Lower leg skin (tissue), 4 donors: ENCODE measurements at regions not wholly inside any gene's neighbourhood (a gene's known extent, or its start where the extent isn't known, plus 50 kb on each side); places are given as distances from the start of the nearest gene placed in this dataset.

Experiments
- DNase-seq, 2 donors: peaks; one replicate each; pipeline ENCODE4 v3.0.0-alpha.2; 2019; ENCODE audit warnings: low spot score in 2 of 2
- H3K4me3 ChIP-seq: fragments of 200-600 bp; sonication (generic); 2 replicates; pipeline ENCODE4 v1.5.1; 2017; ENCODE audit warnings: mild to moderate bottlenecking, low read depth; ENCODE audit not compliant: poor library complexity, severe bottlenecking
- POLR2A ChIP-seq, 2 donors: fragments of 450-650 bp; IDR thresholded peaks; one replicate each; pipeline ENCODE4 v1.6.1; 2016 to 2017; ENCODE audit warnings: antibody characterized with exemption in 2 of 2, mild to moderate bottlenecking in 1 of 2, moderate library complexity in 1 of 2
- WGBS, 2 donors: methylation state at CpG; one replicate each; pipeline ENCODE4 v1.1.5; 2018; 5-methylcytosine and 5-hydroxymethylcytosine counted together
- intact Hi-C: fragments of 100-400 bp; cut with DNase I; formaldehyde crosslinking; loops from one replicate; pipeline ENCODE4 v1.15.0; 2023; ENCODE audit warnings: low total_unique reads
- TF ChIP-seq, protein P1 (sequence below), 3 donors: fragments of 450-650 bp; IDR thresholded peaks; one replicate each; pipeline ENCODE4 v1.5.1; 2016; ENCODE audit warnings: antibody characterized with exemption in 3 of 3, mild to moderate bottlenecking in 3 of 3, moderate library complexity in 2 of 3

GRCh38 chr9:25207402-25208195 is 470.6 kb downstream of the TUSC1 start:
- DNase-seq, result no peak

GRCh38 chr9:25206027-25206426 is 472.2 kb downstream of the TUSC1 start:
- intact Hi-C loops, result no loop called here
- H3K4me3 ChIP-seq, result no peak overlapping the region
- no peak for TF ChIP-seq POLR2A (IDR thresholded peaks at IDR 0.05)
- TF ChIP-seq, protein P1, sequence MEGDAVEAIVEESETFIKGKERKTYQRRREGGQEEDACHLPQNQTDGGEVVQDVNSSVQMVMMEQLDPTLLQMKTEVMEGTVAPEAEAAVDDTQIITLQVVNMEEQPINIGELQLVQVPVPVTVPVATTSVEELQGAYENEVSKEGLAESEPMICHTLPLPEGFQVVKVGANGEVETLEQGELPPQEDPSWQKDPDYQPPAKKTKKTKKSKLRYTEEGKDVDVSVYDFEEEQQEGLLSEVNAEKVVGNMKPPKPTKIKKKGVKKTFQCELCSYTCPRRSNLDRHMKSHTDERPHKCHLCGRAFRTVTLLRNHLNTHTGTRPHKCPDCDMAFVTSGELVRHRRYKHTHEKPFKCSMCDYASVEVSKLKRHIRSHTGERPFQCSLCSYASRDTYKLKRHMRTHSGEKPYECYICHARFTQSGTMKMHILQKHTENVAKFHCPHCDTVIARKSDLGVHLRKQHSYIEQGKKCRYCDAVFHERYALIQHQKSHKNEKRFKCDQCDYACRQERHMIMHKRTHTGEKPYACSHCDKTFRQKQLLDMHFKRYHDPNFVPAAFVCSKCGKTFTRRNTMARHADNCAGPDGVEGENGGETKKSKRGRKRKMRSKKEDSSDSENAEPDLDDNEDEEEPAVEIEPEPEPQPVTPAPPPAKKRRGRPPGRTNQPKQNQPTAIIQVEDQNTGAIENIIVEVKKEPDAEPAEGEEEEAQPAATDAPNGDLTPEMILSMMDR (IDR thresholded peaks at IDR 0.05), result no peak
- 57 to 61% methylated on average over 4 of the region's 4 CpGs for WGBS, 2 donors
- DNase-seq, result no peak

More at GRCh38 chr9:25207402-25208195, 470.6 kb downstream of the TUSC1 start:
- H3K4me3 ChIP-seq, result no peak overlapping the region
- WGBS, 2 donors, result 46 to 47% methylated on average over 6 of the region's 6 CpGs
- intact Hi-C loops, result no loop called here
- TF ChIP-seq POLR2A (IDR thresholded peaks at IDR 0.05), result no peak
- TF ChIP-seq, protein P1 (IDR thresholded peaks at IDR 0.05), result no peak

DNA sequence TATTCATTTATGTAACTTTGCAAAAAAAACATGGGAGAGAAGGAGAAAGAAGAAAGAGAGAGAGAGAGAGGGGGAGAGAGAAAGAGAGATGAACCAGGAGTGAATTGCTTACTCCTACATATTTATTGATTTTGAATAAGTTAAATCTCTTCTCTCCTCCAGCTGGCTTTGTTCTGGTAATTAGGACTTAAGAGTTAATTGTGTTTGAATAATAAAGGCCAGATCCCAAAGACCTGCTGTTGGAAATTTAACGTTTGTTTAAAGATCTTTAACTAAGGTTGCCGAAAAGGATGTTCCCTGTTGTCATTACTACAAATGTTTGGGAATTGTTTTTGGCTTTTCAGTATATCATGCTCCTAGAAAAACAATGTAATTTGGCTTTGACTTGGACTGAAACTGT is 473.0 kb downstream of the TUSC1 start:
- 53 to 55% methylated on average over 2 of the region's 2 CpGs for WGBS, 2 donors
- no peak overlapping the region for H3K4me3 ChIP-seq
- intact Hi-C loops, result no loop called here
- no peak for TF ChIP-seq POLR2A (IDR thresholded peaks at IDR 0.05)
- TF ChIP-seq, protein P1 (IDR thresholded peaks at IDR 0.05), result no peak
- DNase-seq, result no peak

GRCh38 chr9:25177858-25178257 is 500.4 kb downstream of the TUSC1 start:
- TF ChIP-seq POLR2A (IDR thresholded peaks at IDR 0.05), result no peak
- TF ChIP-seq, protein P1 (IDR thresholded peaks at IDR 0.05), result no peak
- intact Hi-C loops, result no loop called here
- 87 to 90% methylated on average over 4 of the region's 4 CpGs for WGBS, 2 donors
- no peak for DNase-seq
- no peak overlapping the region for H3K4me3 ChIP-seq

DNA sequence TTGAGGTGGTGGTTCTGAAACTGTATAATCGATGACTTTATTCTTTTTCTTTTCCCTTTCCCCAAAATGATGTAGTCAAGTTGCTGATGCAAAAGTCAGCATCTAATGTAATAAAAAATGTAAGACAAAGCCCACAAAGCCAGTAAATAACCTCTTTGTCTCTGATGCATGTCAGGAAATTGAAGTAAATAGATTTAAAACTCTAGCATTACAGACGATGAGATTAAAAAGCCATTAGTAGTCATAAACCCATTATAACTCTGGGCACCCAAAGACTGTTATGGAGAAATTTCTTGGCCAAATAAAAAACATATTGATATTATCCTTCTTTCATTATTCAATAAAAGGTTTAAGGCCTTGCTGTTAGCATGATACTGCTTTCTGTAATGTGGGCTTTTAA is 548.7 kb downstream of the TUSC1 start:
- no peak overlapping the region for H3K4me3 ChIP-seq
- TF ChIP-seq, protein P1 (IDR thresholded peaks at IDR 0.05), result no peak
- no peak for TF ChIP-seq POLR2A (IDR thresholded peaks at IDR 0.05)
- WGBS, 2 donors, result 81 to 83% methylated on average over 2 of the region's 2 CpGs
- intact Hi-C loops, result loop anchor here (5.0 kb wide), 1 partner anchor 1117 kb away; no protein-coding TSS in a partner anchor
- DNase-seq, result no peak
